ENCODE measurements at regions not wholly inside any gene's neighbourhood (a gene's known extent, or its start where the extent isn't known, plus 50 kb on each side); places are given as distances from the start of the nearest gene placed in this dataset.
A peak's percentile ranks its signal among the peaks of the same experiment; 100 is the strongest.

GRCh38 chr3:83302091-83302490 lies 1540.6 kb upstream of the GBE1 start:
- ATAC-seq = no peak
- DNase-seq (ENCODE audit: low spot score) = no peak
- intact Hi-C loops (cut with DNase I) = no loop called here

DNA sequence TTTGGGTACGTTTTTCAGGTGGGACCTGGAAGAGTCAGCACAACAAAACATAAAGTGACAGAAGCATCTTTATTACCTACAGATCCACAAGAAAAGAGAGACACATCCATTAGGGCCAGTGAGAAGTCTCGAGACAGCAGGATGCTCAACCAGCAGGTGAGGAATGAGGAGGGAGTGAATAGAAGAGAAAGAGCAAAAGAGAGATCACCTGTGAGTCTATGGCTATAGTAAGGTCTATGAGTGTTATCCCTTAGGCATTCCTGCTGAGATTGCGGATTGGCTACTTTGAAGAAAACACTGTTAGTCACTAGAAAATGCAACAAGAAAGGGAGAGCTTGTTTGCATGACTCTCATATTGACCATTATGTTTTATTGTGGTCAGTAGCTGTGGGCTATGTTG lies 1556.2 kb upstream of the GBE1 start:
- DNase-seq (ENCODE audit: low spot score) (no peak), ATAC-seq (no peak)
- intact Hi-C loops (cut with DNase I) = no loop called here

- no peak for ATAC-seq
- DNase-seq (ENCODE audit: low spot score) = no peak
- intact Hi-C loops (cut with DNase I) = no loop called here
Observed at GRCh38 chr3:83320726-83321125, 1559.3 kb upstream of the GBE1 start.

DNA sequence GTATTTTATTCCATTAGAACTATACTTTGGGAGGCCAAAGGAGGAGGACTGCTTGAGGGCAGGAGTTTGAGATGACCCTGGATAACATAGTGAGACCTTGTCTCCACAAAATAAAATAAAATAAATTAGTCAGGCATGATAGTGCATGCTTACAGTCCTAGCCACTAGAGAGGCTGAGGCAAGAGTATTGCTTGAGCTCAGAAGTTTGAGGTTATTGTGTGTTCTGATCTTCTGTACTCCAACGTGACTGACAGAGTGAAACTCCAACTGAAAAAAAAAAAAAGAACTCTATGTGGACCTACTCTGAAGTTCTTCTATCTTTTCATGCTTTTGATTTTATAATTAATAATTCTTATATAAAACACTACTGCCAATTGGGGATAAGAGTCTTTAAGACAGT lies 1560.0 kb upstream of the GBE1 start:
- ATAC-seq (no peak), DNase-seq (ENCODE audit: low spot score) (no peak)
- intact Hi-C loops (cut with DNase I) = no loop called here

- DNase-seq (ENCODE audit: low spot score) (no peak), ATAC-seq (no peak)
- intact Hi-C loops (cut with DNase I) = no loop called here
Observed at GRCh38 chr3:83321891-83322290, 1560.4 kb upstream of the GBE1 start.

DNA sequence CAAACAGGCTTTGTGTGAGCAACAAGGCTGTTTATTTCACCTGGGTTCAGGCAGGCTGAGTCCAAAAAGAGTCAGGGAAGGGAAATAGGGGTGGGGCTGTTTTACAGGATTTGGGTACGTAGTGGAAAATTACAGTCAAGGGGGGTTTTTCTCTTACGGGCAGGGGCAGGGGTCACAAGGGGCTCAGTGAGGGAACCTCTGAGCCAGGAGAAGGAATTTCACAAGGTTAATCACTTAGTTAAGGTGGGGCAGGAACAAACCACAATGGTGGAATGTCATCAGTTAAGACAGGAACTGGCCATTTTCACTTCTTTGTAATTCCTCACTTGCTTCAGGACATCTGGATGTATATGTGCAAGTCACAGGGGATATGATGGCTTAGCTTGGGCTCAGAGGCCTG lies 1592.8 kb upstream of the GBE1 start:
- intact Hi-C loops (cut with DNase I) = no loop called here
- ATAC-seq (no peak), DNase-seq (ENCODE audit: low spot score) (no peak)

DNA sequence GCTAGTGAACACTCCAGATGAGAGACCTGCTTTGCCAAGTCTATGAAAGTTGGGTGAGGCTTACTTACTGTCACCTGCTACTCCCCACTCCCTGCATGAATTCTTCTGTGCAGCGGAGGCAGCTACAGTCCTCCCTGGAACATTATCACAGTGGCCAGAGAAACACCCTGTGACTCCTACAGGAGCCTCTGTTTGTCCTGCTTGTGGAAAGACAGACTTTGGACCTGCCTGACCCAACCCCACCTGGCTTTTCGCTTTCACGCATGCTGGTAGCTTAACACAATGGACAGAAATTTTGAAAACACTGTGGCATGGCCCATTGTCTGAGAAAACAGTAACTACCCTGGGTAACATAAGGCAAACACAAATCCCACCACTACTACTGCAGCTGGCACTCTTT lies 1565.5 kb upstream of the CADM2 start:
- DNase-seq (ENCODE audit: low spot score) (no peak), ATAC-seq (no peak)
- intact Hi-C loops (cut with DNase I) = no loop called here

DNA sequence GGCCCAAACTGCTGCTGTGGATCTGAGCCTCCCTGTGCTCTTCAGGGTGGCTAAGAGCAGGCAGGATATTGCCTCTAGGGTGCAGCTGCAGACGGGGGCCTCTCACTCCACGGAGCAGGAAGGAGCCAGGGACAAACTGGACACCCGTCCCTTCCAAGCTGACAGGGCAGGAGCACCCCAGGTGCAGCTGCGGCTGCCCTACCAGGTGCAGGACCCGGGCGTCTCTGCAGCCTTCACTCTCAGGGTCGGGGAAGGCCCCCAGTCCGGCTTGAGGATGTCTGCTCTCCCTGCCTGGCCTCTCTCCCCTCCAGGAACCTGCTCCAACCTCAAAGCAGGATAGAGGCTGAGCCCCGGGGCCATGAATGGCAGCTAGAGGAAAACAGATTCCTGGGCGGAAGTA lies 1554.9 kb upstream of the CADM2 start:
- ATAC-seq = peak; percentile 22
- DNase-seq (ENCODE audit: low spot score) = no peak
- intact Hi-C loops (cut with DNase I) = no loop called here

DNA sequence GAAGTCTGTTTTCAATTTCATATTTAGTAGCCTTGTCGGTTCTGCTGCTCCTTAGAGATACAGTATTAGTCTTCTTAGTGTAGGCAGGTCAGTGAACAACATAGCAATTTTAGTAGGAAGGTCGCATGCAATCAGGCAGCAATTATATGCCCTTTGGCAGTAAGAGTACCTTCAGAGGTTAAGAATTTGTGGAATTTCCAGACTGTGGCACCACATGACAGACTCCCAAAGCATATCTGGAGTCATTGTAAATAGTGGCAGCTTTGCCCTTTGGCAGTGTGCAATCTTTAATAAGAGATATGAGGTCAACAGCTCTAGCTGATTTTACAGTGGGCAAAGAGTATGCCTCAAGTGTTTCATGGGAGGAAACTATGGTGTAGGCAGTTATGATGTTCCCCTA lies 1532.5 kb upstream of the CADM2 start:
- intact Hi-C loops (cut with DNase I) = no loop called here
- no peak for ATAC-seq
- DNase-seq (ENCODE audit: low spot score) = no peak

DNA sequence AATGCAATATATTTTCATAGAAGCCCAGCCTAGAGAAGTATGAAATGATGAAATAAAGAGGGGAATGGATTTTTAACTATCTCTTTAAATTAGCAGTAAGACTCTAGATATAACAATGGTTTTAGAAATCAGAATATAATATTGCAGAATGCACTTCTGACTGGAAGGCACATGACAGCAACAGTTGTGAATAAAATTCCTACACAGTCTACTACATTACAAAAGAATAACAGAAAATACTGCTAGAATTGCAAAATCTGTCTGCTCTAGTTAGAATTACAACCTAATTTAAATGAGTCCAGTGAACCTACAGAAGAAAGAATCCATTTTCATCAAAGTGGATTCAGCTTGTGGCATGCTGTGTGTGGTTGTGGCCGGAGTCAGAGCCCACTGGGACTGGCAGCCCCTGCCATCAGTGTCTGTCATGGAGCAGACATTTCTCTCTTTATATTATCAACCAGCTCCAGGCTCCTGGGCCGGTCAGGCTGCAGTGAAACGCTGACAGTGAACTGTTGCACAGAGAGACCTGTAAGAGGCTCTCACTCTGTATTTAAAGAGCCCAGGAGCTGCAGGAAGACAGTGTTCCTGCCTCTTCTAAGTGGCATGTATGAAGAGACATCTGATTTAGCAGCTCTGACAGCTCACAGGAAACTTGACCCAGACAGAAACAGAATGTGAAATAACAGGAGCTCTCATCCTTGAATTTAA lies 1523.8 kb upstream of the CADM2 start:
- intact Hi-C loops (cut with DNase I) = no loop called here
- ATAC-seq (no peak), DNase-seq (ENCODE audit: low spot score) (no peak)

GRCh38 chr3:83438188-83438587 lies 1520.6 kb upstream of the CADM2 start:
- ATAC-seq (no peak), DNase-seq (ENCODE audit: low spot score) (no peak)
- intact Hi-C loops (cut with DNase I) = no loop called here

GRCh38 chr3:83453056-83453455 lies 1505.7 kb upstream of the CADM2 start:
- no peak for DNase-seq (ENCODE audit: low spot score)
- no peak for ATAC-seq
- intact Hi-C loops (cut with DNase I) = no loop called here

- ATAC-seq = no peak
- intact Hi-C loops (cut with DNase I) = no loop called here
Observed at GRCh38 chr3:83454353-83454752, 1504.4 kb upstream of the CADM2 start.

GRCh38 chr3:83457551-83457950 lies 1501.2 kb upstream of the CADM2 start:
- intact Hi-C loops (cut with DNase I) = no loop called here
- ATAC-seq = no peak
- DNase-seq (ENCODE audit: low spot score) = no peak

More at GRCh38 chr3:83454353-83454752, 1504.4 kb upstream of the CADM2 start:
- DNase-seq (ENCODE audit: low spot score) = no peak

GRCh38 chr3:83460052-83460451 lies 1498.7 kb upstream of the CADM2 start:
- intact Hi-C loops (cut with DNase I) = no loop called here
- DNase-seq (ENCODE audit: low spot score) = no peak
- ATAC-seq = no peak

DNA sequence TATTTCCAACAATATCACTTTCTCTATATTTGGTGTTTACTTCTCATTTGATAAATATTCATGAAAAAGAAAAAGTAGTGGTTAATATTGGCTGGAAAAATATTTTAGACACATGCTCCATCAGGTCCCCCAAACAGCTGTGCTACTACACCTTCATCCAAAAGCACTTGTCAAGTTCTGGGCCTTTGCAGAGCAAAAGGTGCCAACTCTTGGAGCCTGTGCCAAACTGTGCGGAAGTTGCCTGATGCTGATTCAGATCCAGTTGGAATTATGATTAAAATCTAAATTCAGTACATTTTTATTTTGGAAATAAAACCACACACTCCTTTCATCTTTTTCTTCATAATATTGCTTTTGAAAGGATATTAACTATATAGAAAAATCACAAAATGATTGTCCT lies 1497.4 kb upstream of the CADM2 start:
- ATAC-seq (no peak), DNase-seq (ENCODE audit: low spot score) (no peak)
- intact Hi-C loops (cut with DNase I) = no loop called here

GRCh38 chr3:83477563-83477962 lies 1481.2 kb upstream of the CADM2 start:
- intact Hi-C loops (cut with DNase I) = no loop called here
- ATAC-seq (no peak), DNase-seq (ENCODE audit: low spot score) (no peak)

GRCh38 chr3:83482402-83483070 lies 1476.3 kb upstream of the CADM2 start:
- DNase-seq (ENCODE audit: low spot score) (no peak), ATAC-seq (no peak)
- intact Hi-C loops (cut with DNase I) = no loop called here

DNA sequence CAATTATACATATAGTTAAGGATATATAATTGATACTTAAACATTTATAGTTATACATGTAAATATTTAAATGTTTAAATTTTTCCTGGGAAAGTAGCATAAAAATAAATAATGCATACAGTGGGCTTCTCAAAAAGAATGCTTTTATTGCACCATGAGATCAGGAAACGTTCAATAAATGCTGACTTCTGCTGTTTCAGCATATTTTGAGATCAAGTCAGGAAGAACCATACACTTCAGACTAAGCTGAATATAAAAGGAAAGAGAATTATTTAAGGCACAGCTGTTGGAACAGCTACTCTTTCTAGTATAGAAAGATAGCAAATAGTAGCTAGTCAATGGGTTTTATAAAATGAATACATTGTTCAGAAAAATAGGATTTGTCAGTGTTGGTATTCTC lies 1462.3 kb upstream of the CADM2 start:
- intact Hi-C loops (cut with DNase I) = no loop called here
- DNase-seq (ENCODE audit: low spot score) = no peak
- ATAC-seq = no peak

DNA sequence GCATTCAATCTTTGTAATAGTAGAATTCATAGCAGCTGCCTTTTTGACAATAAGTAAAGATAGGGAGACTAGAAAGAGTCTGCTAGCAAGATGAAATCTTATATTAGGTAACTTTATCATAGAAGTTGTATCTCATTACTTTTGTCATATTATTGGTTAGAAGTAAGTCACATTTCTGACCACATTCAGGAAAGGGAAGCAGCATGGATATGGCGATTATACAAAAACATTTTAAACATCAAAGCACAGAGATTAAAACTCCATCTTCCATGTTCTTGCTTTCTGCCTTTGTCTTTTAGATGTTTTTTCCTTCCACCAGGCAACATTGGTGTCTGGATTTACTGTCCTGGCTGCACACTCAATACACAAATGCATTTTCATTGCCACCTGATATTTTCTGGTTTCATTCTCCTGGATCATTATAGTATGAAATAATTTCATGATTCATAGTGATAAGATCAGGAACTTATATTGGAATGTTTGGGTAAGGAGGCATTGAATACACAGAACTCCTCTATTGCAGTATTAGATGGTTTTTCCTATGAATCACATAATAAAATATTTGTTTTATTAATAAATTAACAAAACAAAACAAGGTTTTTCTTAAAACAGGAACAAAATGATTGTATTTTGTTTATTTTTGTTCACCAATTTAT lies 1460.3 kb upstream of the CADM2 start:
- no peak for DNase-seq (ENCODE audit: low spot score)
- intact Hi-C loops (cut with DNase I) = no loop called here
- no peak for ATAC-seq

DNA sequence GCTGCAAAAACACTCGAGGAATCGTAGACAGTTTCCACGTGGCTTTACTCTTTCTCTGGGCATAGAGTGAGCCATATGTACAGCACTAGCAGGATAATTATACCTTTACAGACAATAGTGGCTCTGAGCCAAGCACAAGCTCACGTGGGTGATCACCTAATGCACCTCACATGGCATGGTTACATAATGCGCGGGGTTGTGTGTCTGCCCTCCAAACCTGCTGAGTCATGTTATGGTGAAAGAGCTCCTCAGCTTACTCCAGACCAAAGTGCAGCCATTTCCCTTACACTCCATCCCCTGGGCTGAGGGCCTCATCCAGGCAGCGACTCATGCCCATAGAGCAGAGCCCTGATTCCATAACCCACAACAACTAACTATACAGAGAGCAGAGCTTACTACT lies 1458.4 kb upstream of the CADM2 start:
- DNase-seq (ENCODE audit: low spot score) (no peak), ATAC-seq (no peak)
- intact Hi-C loops (cut with DNase I) = no loop called here
